ENCODE measurements at regions not wholly inside any gene's neighbourhood (a gene's known extent, or its start where the extent isn't known, plus 50 kb on each side); places are given as distances from the start of the nearest gene placed in this dataset.

DNA sequence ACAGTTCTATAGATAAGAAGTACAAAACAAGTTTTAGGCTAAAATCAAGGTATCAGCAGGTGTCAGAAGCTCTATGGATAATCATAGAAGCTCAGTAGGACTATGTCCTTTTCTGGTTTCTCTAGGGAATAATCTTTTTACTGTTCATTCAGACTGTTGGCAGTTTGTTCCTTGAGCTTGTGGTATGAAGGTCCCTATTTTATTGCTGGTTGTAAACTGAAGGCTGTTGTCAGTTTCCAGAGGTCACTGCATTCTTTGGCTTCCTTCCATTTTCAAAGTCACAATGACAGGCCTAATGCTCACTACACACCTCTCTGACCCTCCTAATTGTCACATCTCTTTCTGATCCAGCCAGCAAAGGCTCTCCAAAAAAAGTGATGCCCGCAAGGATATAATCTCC lies 337.9 kb upstream of the EDNRB start:
- TF ChIP-seq, protein P1, sequence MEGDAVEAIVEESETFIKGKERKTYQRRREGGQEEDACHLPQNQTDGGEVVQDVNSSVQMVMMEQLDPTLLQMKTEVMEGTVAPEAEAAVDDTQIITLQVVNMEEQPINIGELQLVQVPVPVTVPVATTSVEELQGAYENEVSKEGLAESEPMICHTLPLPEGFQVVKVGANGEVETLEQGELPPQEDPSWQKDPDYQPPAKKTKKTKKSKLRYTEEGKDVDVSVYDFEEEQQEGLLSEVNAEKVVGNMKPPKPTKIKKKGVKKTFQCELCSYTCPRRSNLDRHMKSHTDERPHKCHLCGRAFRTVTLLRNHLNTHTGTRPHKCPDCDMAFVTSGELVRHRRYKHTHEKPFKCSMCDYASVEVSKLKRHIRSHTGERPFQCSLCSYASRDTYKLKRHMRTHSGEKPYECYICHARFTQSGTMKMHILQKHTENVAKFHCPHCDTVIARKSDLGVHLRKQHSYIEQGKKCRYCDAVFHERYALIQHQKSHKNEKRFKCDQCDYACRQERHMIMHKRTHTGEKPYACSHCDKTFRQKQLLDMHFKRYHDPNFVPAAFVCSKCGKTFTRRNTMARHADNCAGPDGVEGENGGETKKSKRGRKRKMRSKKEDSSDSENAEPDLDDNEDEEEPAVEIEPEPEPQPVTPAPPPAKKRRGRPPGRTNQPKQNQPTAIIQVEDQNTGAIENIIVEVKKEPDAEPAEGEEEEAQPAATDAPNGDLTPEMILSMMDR (IDR thresholded peaks at IDR 0.05) = no peak
- TF ChIP-seq POLR2A (IDR thresholded peaks at IDR 0.05) = no peak
